Hepatocyte (in vitro differentiated cells): ENCODE measurements at regions not wholly inside any gene's neighbourhood (a gene's known extent, or its start where the extent isn't known, plus 50 kb on each side); places are given as distances from the start of the nearest gene placed in this dataset.

Experiments
- EZH2 ChIP-seq: fragments of 200-600 bp; sonication (generic); IDR thresholded peaks from 2 replicates; pipeline ENCODE4 v1.6.1; 2016; ENCODE audit warnings: antibody characterized with exemption, mild to moderate bottlenecking, borderline replicate concordance
- TF ChIP-seq, protein P1 (sequence below): fragments of 200-600 bp; sonication (generic); IDR thresholded peaks from 2 replicates; pipeline ENCODE4 v1.5.1; 2016; ENCODE audit warnings: antibody characterized with exemption, mild to moderate bottlenecking; ENCODE audit not compliant: poor library complexity

DNA sequence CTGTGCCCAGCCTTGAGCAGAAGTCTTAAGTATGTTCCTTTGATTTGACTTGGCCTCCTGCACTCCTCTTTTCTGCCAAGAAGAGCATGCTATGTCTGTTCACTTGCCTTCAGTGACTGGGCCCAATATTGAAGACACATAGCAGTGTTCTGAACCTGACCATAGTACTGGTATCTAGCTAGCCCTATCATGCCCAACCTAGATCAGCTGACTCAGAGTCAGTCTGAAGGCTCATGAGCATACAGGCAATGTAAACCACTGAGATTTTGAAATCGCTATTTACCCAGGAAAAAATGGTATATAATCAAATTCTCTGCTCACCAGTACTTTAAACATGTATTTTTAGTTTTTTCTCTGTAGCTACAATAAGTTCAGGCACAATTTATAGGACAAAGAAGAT, 129.4 kb downstream of the TANC2 start:
- TF ChIP-seq, protein P1, sequence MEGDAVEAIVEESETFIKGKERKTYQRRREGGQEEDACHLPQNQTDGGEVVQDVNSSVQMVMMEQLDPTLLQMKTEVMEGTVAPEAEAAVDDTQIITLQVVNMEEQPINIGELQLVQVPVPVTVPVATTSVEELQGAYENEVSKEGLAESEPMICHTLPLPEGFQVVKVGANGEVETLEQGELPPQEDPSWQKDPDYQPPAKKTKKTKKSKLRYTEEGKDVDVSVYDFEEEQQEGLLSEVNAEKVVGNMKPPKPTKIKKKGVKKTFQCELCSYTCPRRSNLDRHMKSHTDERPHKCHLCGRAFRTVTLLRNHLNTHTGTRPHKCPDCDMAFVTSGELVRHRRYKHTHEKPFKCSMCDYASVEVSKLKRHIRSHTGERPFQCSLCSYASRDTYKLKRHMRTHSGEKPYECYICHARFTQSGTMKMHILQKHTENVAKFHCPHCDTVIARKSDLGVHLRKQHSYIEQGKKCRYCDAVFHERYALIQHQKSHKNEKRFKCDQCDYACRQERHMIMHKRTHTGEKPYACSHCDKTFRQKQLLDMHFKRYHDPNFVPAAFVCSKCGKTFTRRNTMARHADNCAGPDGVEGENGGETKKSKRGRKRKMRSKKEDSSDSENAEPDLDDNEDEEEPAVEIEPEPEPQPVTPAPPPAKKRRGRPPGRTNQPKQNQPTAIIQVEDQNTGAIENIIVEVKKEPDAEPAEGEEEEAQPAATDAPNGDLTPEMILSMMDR, result no peak
- TF ChIP-seq EZH2, result no peak
